PC-9 (cell line): ENCODE measurements at regions not wholly inside any gene's neighbourhood (a gene's known extent, or its start where the extent isn't known, plus 50 kb on each side); places are given as distances from the start of the nearest gene placed in this dataset.
"Not testable (repeated sequence)": the region's sequence is repeated elsewhere in the genome, so short reads cannot be mapped to it uniquely, and the experiment has no call there.

Source experiments
- BruUV-seq: library from RNA; stranded (reverse); fragments of 400-500 nt; replicated peaks from 2 replicates; lab custom pipeline; 2021; lab: Mats Ljungman, UMichigan
- CTCF ChIA-PET: fragments of 300-600 bp; sonication (Branson Sonifier 250); formaldehyde crosslinking; loops from one replicate; lab custom pipeline; 2022; ENCODE audit warnings: antibody characterized with exemption; lab: Charles Lee
- POLR2A ChIA-PET: fragments of 300-600 bp; sonication (Branson Sonifier 250); formaldehyde crosslinking; loops from one replicate; lab custom pipeline; 2022; ENCODE audit warnings: antibody characterized with exemption; ENCODE audit not compliant: unreplicated experiment; lab: Charles Lee
- DNase-seq, 2 experiments: peaks; one replicate each; pipeline versions ENCODE4 v3.0.0 to v3.0.0-alpha.2; 2015 to 2022; ENCODE audit warnings: mixed read lengths in 1 of 2
- H2AFZ ChIP-seq: fragments of 200-600 bp; sonication (generic); 2 replicates; pipeline ENCODE4 v1.8.1; 2017; ENCODE audit warnings: antibody characterized with exemption
- H3F3A ChIP-seq: fragments of 200-600 bp; sonication (generic); 2 replicates; pipeline ENCODE4 v1.8.1; 2017; ENCODE audit warnings: antibody characterized with exemption, mild to moderate bottlenecking, low read depth; ENCODE audit not compliant: insufficient read depth
- H3K27ac ChIP-seq: fragments of 200-600 bp; sonication (generic); 2 replicates; pipeline ENCODE4 v1.6.1; 2016; ENCODE audit warnings: mixed run types
- H3K27me3 ChIP-seq: fragments of 200-600 bp; sonication (generic); 2 replicates; pipeline ENCODE4 v1.6.1; 2016; ENCODE audit warnings: low read depth, mixed run types; ENCODE audit not compliant: insufficient read depth
- H3K36me3 ChIP-seq: fragments of 200-600 bp; sonication (generic); 2 replicates; pipeline ENCODE4 v1.6.1; 2016; ENCODE audit warnings: low read depth, mixed run types
- H3K4me1 ChIP-seq: fragments of 200-600 bp; sonication (generic); replicated peaks from 2 replicates; pipeline ENCODE4 v1.6.1; 2016; ENCODE audit warnings: mixed run types; ENCODE audit not compliant: insufficient read depth
- H3K4me2 ChIP-seq: fragments of 200-600 bp; sonication (generic); 2 replicates; pipeline ENCODE4 v1.6.1; 2017; ENCODE audit warnings: mixed run types
- H3K4me3 ChIP-seq: fragments of 200-600 bp; sonication (generic); 2 replicates; pipeline ENCODE4 v1.6.1; 2016; ENCODE audit warnings: mixed run types
- H3K79me2 ChIP-seq: fragments of 200-600 bp; sonication (generic); 2 replicates; pipeline ENCODE4 v1.6.1; 2017; ENCODE audit warnings: low read depth, mixed run types
- H3K9me2 ChIP-seq: fragments of 200-600 bp; sonication (generic); 2 replicates; pipeline ENCODE4 v1.8.1; 2017; ENCODE audit warnings: mild to moderate bottlenecking; ENCODE audit not compliant: insufficient read depth
- H3K9me3 ChIP-seq: fragments of 200-600 bp; sonication (generic); 2 replicates; pipeline ENCODE4 v1.8.1; 2016; ENCODE audit warnings: low read depth; ENCODE audit not compliant: insufficient read depth
- H4K20me1 ChIP-seq: fragments of 200-600 bp; sonication (generic); 2 replicates; pipeline ENCODE4 v1.8.1; 2017; ENCODE audit not compliant: insufficient read depth
- EZH2 ChIP-seq: fragments of 200-600 bp; sonication (generic); IDR thresholded peaks from 2 replicates; pipeline ENCODE4 v1.8.0; 2017; ENCODE audit warnings: antibody characterized with exemption, low read depth
- intact Hi-C: fragments of 100-400 bp; cut with micrococcal nuclease; formaldehyde crosslinking; loops from one replicate; pipeline ENCODE4 v1.10.0; 2022; ENCODE audit not compliant: unreplicated experiment
- TF ChIP-seq, protein P1 (sequence below): fragments of 200-600 bp; sonication (generic); conservative IDR thresholded peaks from 2 replicates; pipeline ENCODE4 v1.6.1; 2017; ENCODE audit warnings: mixed run types, antibody characterized with exemption, mild to moderate bottlenecking, moderate library complexity

DNA sequence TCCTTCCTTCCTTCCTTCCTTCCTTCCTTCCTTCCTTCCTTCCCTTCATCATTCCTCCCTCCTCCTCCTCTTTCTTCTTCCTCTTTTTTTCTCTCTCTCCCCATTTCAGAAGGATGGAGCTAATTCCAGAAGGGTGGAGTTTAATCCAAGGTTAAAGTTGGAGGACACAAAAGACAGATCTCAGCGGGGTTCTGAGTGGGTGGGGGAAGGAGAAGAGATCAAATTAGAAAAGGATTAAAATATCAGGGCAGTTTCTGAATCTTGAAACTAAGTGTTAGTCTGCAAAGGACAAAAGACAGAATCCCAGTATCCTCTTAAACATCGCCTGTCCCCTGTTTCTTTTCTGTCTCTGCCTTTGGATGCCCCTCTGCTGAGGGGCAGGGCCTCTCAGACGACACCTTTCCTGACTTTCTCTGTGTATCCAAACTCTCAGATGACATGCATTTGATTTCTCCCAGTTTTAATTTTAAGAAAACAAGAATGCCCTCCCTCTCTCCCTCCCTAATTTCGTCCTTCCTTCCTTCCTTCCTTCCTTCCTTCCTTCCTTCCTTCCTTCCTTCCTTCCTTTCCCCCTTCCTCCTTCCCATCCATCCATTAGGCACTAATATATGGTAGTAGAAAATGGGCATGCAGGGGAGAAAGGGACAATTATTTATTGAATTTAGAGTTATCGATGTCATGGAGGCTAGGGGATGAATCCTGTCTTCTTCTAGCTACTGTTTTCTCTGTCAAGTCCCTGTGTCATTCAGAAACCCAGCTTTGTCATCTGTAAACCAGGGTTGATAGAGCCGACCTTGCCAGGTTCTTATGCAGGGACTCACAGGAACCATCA is 269.1 kb downstream of the VRK1 start:
- Histone ChIP-seq H3F3A (no peaks in the 10 kb centered on the region), H3K9me3 (no peaks in the 10 kb centered on the region), H3K36me3 (no peaks in the 10 kb centered on the region), H3K4me3 (no peak overlapping the region), H3K79me2 (no peaks in the 10 kb centered on the region), H3K4me1 (no peaks in the 10 kb centered on the region), H4K20me1 (no peaks in the 10 kb centered on the region), H3K4me2 (no peak overlapping the region), H3K27ac (no peak overlapping the region), H3K9me2 (no peaks in the 10 kb centered on the region), H2AFZ (no peak overlapping the region), H3K27me3 (no peaks in the 10 kb centered on the region)
- CTCF ChIA-PET = no interaction called here
- TF ChIP-seq, protein P1, sequence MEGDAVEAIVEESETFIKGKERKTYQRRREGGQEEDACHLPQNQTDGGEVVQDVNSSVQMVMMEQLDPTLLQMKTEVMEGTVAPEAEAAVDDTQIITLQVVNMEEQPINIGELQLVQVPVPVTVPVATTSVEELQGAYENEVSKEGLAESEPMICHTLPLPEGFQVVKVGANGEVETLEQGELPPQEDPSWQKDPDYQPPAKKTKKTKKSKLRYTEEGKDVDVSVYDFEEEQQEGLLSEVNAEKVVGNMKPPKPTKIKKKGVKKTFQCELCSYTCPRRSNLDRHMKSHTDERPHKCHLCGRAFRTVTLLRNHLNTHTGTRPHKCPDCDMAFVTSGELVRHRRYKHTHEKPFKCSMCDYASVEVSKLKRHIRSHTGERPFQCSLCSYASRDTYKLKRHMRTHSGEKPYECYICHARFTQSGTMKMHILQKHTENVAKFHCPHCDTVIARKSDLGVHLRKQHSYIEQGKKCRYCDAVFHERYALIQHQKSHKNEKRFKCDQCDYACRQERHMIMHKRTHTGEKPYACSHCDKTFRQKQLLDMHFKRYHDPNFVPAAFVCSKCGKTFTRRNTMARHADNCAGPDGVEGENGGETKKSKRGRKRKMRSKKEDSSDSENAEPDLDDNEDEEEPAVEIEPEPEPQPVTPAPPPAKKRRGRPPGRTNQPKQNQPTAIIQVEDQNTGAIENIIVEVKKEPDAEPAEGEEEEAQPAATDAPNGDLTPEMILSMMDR = no peak
- TF ChIP-seq EZH2 = no peak
- no TSS peak for BruUV-seq
- POLR2A ChIA-PET = no interaction called here
- intact Hi-C loops = no loop called here
- DNase-seq = no peak

- POLR2A ChIA-PET, H3K27ac ChIP-seq, H3F3A ChIP-seq, H3K4me3 ChIP-seq, DNase-seq, H2AFZ ChIP-seq, H3K4me1 ChIP-seq, H3K4me2 ChIP-seq, CTCF ChIA-PET, H3K36me3 ChIP-seq, H3K9me3 ChIP-seq, intact Hi-C loops, H3K27me3 ChIP-seq, H3K79me2 ChIP-seq, H3K9me2 ChIP-seq, BruUV-seq, H4K20me1 ChIP-seq: not testable (repeated sequence)
These were observed 271.1 kb downstream of the VRK1 start for GRCh38 chr14:97068293-97068692.

GRCh38 chr14:97070259-97070658 is 273.1 kb downstream of the VRK1 start:
- ChIA-PET POLR2A (no interaction called here), CTCF (no interaction called here)
- no peak for DNase-seq
- Histone ChIP-seq H3K4me1 (no peaks in the 10 kb centered on the region), H4K20me1 (no peaks in the 10 kb centered on the region), H3K79me2 (no peaks in the 10 kb centered on the region), H3K9me2 (no peaks in the 10 kb centered on the region), H3F3A (no peaks in the 10 kb centered on the region), H3K27me3 (no peaks in the 10 kb centered on the region), H3K4me2 (no peak overlapping the region), H3K36me3 (no peaks in the 10 kb centered on the region), H2AFZ (no peak overlapping the region), H3K4me3 (no peak overlapping the region), H3K27ac (no peak overlapping the region), H3K9me3 (no peaks in the 10 kb centered on the region)
- TF ChIP-seq EZH2 = no peak
- TF ChIP-seq, protein P1 = no peak
- no TSS peak for BruUV-seq
- intact Hi-C loops = no loop called here

DNA sequence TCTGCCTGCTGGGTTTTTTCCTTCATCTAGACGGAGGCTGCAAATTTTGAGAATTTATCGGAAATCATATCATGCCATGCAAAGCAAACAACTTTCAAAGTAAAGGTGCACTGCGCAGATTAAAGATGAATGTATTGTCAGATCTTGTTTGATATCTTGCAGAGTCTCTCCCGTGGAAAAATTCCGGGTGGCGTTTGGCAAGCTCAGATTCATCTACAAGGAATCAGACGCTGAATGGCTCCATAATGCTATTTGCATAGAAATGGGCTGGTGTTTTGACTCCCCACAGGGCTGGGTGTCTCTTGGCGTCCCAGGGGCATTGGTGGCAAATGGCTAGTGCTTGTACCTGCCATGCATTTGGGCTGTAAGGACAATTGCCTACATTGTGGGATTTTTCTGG is 274.0 kb downstream of the VRK1 start:
- Histone ChIP-seq H3K79me2 (no peaks in the 10 kb centered on the region), H3K27ac (no peak overlapping the region), H4K20me1 (no peaks in the 10 kb centered on the region), H3K4me3 (no peak overlapping the region), H2AFZ (no peak overlapping the region), H3K36me3 (no peaks in the 10 kb centered on the region), H3F3A (no peaks in the 10 kb centered on the region), H3K4me1 (no peaks in the 10 kb centered on the region), H3K9me3 (no peaks in the 10 kb centered on the region), H3K9me2 (no peaks in the 10 kb centered on the region), H3K4me2 (no peak overlapping the region), H3K27me3 (no peaks in the 10 kb centered on the region)
- POLR2A ChIA-PET = no interaction called here
- TF ChIP-seq EZH2 = no peak
- TF ChIP-seq, protein P1 = no peak
- intact Hi-C loops = no loop called here
- no TSS peak for BruUV-seq
- no peak for DNase-seq
- CTCF ChIA-PET = no interaction called here
